Spleen (tissue), 7 donors: ENCODE measurements at regions not wholly inside any gene's neighbourhood (a gene's known extent, or its start where the extent isn't known, plus 50 kb on each side); places are given as distances from the start of the nearest gene placed in this dataset.

Experiments
- CTCF ChIP-seq, 11 experiments: fragments of 200-600 bp in 7 of 11; fragments of 450-650 bp in 4 of 11; sonication (generic) in 4 of 11; IDR thresholded peaks in 8 of 11; conservative IDR thresholded peaks in 3 of 11; 1 replicate in 7 of 11; 2 replicates in 4 of 11; pipeline versions ENCODE4 v1.4.0 to v1.8.0; 2016 to 2021; ENCODE audit warnings: antibody characterized with exemption in 11 of 11, inconsistent platforms in 4 of 11, mild to moderate bottlenecking in 1 of 11
- POLR2A ChIP-seq, 3 donors: fragments of 450-650 bp; IDR thresholded peaks; one replicate each; pipeline ENCODE4 v1.5.1; 2017; ENCODE audit warnings: antibody characterized with exemption in 3 of 3, mild to moderate bottlenecking in 1 of 3
- POLR2AphosphoS5 ChIP-seq, 3 donors: sonication (generic); formaldehyde crosslinking; IDR thresholded peaks; one replicate each; pipeline ENCODE4 v1.5.1; 2017; ENCODE audit warnings: antibody characterized with exemption in 3 of 3
- donor health status: DM: no; HTN: no; CAD: no; lungs with moderate emphysema.
- donor health status: DM: no; HTN: no; CAD: no.
- donor health status: DM: no; HTN: no; CAD: no.

- TF ChIP-seq POLR2AphosphoS5 (IDR thresholded peaks at IDR 0.05) (no peak), CTCF (IDR thresholded peaks at IDR 0.05 in 8 of 11, conservative IDR thresholded peaks at IDR 0.05 in 3 of 11) (no peak), POLR2A (IDR thresholded peaks at IDR 0.05) (no peak)
Measured at GRCh38 chr7:84911077-84911476, 275.8 kb downstream of the SEMA3D start.
